ENCODE measurements at regions not wholly inside any gene's neighbourhood (a gene's known extent, or its start where the extent isn't known, plus 50 kb on each side); places are given as distances from the start of the nearest gene placed in this dataset.

DNA sequence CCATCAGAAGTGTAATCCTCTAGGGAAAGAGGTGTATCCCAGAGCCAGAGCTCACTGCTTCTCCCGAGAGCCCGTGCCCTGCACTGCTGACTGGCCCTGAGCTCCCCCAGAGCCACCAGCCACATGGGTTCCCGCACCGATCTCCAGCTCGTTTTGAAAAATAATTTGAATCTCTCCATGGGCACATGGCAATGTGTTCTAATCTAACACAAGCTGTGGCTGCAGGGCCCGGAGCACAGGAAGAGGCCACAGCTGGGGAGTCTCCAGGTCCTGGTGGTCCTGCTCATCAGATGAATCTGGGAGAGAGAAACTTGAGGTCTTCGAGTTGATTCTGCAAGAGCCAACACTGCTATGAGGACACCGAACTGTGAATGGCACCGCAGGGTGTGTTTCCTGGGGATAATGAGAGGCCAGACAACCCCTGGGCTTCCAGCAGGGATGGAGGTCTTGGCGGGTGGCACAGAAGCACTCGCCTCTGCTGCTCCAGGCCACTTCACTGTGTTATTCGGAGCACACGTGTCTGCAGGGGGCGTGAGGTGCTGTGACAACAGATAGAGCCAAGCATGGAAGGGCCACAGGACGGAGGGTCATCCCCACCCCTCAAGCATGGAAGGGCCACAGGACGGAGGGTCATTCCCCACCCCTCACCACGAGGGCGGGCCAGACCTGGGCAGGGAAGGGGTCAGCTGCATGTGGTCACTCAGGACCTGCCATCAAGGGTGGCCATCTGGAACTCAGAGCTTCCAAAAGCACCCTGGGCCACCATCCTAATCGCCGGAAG, 196.8 kb downstream of the NDUFA10 start:
- no peaks in the 10 kb centered on the region for H3K27me3 ChIP-seq
- TF ChIP-seq CTCF (IDR thresholded peaks at IDR 0.05) (no peak), POLR2A (IDR thresholded peaks at IDR 0.05) (no peak), POLR2AphosphoS5 (IDR thresholded peaks at IDR 0.05) (no peak), EP300 (IDR thresholded peaks at IDR 0.05; ENCODE audit: low read depth) (no peak)
- intact Hi-C loops (cut with DNase I; ENCODE audit: low total_unique reads): no loop called here
- H3K36me3 ChIP-seq: no peaks in the 10 kb centered on the region
- H3K9me3 ChIP-seq: no peaks in the 10 kb centered on the region
- H3K4me1 ChIP-seq: peaks cover 0 to 13% (median 4%) of the 10 kb centered on the region in 4 donors
- 72% methylated on average over 18 of the region's 20 CpGs; no CpG with 5 or more reads in 1 of the 2 donors for WGBS, 2 donors (ENCODE audit: low coverage in 1 of 2)
- no peak overlapping the region for H3K27ac ChIP-seq
- no peak overlapping the region for H3K4me3 ChIP-seq
- DNase-seq: no peak
- in situ Hi-C loops (cut with MboI; ENCODE audit: low pct_ligation_motif_present in 1 of 4, low pct_unique_long_range_greater_than_20kb in 1 of 4, low sequenced_read_pairs in 3 of 4): no loop called here

DNA sequence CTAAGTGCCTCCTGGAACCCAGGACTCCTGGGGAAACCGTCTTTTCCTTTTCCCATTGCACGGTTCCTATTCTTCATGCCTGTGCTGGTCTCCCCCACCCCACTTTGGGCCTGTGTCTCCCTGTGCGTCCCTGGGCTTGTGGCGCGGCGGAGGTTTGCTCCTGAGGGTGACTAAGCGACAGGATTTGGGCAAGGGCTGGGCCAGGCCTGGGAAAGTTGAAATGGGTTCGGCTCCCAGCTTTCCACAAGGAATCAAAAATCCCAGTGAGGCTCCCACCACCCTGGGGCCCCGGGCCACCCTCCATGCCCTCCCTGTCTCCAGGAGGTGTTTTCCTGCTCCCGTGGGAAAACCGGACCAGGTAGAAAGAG, 197.6 kb downstream of the NDUFA10 start:
- intact Hi-C loops (cut with DNase I; ENCODE audit: low total_unique reads): no loop called here
- DNase-seq: no peak
- Histone ChIP-seq H3K36me3 (no peaks in the 10 kb centered on the region), H3K27ac (no peak overlapping the region), H3K4me1 (peaks cover 0 to 13% (median 4%) of the 10 kb centered on the region in 4 donors), H3K4me3 (no peak overlapping the region), H3K9me3 (no peaks in the 10 kb centered on the region), H3K27me3 (no peaks in the 10 kb centered on the region)
- in situ Hi-C loops (cut with MboI; ENCODE audit: low pct_ligation_motif_present in 1 of 4, low pct_unique_long_range_greater_than_20kb in 1 of 4, low sequenced_read_pairs in 3 of 4): no loop called here
- no peak for TF ChIP-seq EP300 (IDR thresholded peaks at IDR 0.05; ENCODE audit: low read depth)
- TF ChIP-seq CTCF (IDR thresholded peaks at IDR 0.05): no peak
- no peak for TF ChIP-seq POLR2AphosphoS5 (IDR thresholded peaks at IDR 0.05)
- TF ChIP-seq POLR2A (IDR thresholded peaks at IDR 0.05): no peak
- WGBS, 2 donors (ENCODE audit: low coverage in 1 of 2): 60 to 88% methylated on average over 1 to 11 of the region's 11 CpGs

- WGBS, 2 donors (ENCODE audit: low coverage in 1 of 2): 75 to 88% methylated on average over 2 to 21 of the region's 21 CpGs
- Histone ChIP-seq H3K4me3 (no peak overlapping the region), H3K27me3 (no peaks in the 10 kb centered on the region), H3K36me3 (no peaks in the 10 kb centered on the region), H3K9me3 (no peaks in the 10 kb centered on the region), H3K4me1 (peaks cover 0 to 13% (median 4%) of the 10 kb centered on the region in 4 donors), H3K27ac (no peak overlapping the region)
- intact Hi-C loops (cut with DNase I; ENCODE audit: low total_unique reads): no loop called here
- TF ChIP-seq EP300 (IDR thresholded peaks at IDR 0.05; ENCODE audit: low read depth) (no peak), POLR2AphosphoS5 (IDR thresholded peaks at IDR 0.05) (no peak)
- in situ Hi-C loops (cut with MboI; ENCODE audit: low pct_ligation_motif_present in 1 of 4, low pct_unique_long_range_greater_than_20kb in 1 of 4, low sequenced_read_pairs in 3 of 4): no loop called here
- DNase-seq: no peak
These were observed 198.2 kb downstream of the NDUFA10 start for GRCh38 chr2:239826786-239827522.

- in situ Hi-C loops (cut with MboI; ENCODE audit: low pct_ligation_motif_present in 1 of 4, low pct_unique_long_range_greater_than_20kb in 1 of 4, low sequenced_read_pairs in 3 of 4): no loop called here
- Histone ChIP-seq H3K9me3 (no peaks in the 10 kb centered on the region), H3K4me1 (peaks cover 0 to 12% (median 4%) of the 10 kb centered on the region in 4 donors), H3K27me3 (no peaks in the 10 kb centered on the region), H3K27ac (no peak overlapping the region), H3K4me3 (no peak overlapping the region), H3K36me3 (no peaks in the 10 kb centered on the region)
- intact Hi-C loops (cut with DNase I; ENCODE audit: low total_unique reads): no loop called here
- DNase-seq: no peak
- 96 to 99% methylated on average over 12 to 13 of the region's 13 CpGs for WGBS, 2 donors (ENCODE audit: low coverage in 1 of 2)
- no peak for TF ChIP-seq POLR2AphosphoS5 (IDR thresholded peaks at IDR 0.05)
- TF ChIP-seq CTCF (IDR thresholded peaks at IDR 0.05): no peak
- TF ChIP-seq EP300 (IDR thresholded peaks at IDR 0.05; ENCODE audit: low read depth): no peak
- no peak for TF ChIP-seq POLR2A (IDR thresholded peaks at IDR 0.05)
These were observed 198.8 kb downstream of the NDUFA10 start for GRCh38 chr2:239826376-239826775.
